NOMO-1 (cell line): ENCODE measurements at regions not wholly inside any gene's neighbourhood (a gene's known extent, or its start where the extent isn't known, plus 50 kb on each side); places are given as distances from the start of the nearest gene placed in this dataset.

Source experiments
- DNase-seq, 2 experiments: peaks; one replicate each; lab custom pipeline; 2025; ENCODE audit not compliant: unreplicated experiment in 2 of 2; lab: John Stamatoyannopoulos, UW

GRCh38 chr1:98336472-98337083, 324.9 kb upstream of the SNX7 start:
- no peak for DNase-seq

- DNase-seq: no peak
These were observed 327.6 kb upstream of the SNX7 start for GRCh38 chr1:98333936-98334335.

GRCh38 chr1:98333406-98333805, 328.1 kb upstream of the SNX7 start:
- no peak for DNase-seq

GRCh38 chr1:98331718-98332311, 329.7 kb upstream of the SNX7 start:
- no peak for DNase-seq

GRCh38 chr1:98331243-98331642, 330.3 kb upstream of the SNX7 start:
- DNase-seq: no peak

- DNase-seq: peak in 1 of 2 experiments; percentile 55
These were observed 331.3 kb upstream of the SNX7 start for GRCh38 chr1:98330224-98330623.

GRCh38 chr1:98328855-98329254, 332.7 kb upstream of the SNX7 start:
- no peak for DNase-seq

- DNase-seq: no peak
These were observed 334.2 kb upstream of the SNX7 start for GRCh38 chr1:98327220-98327861.

- DNase-seq: no peak
These were observed 335.7 kb upstream of the SNX7 start for GRCh38 chr1:98325646-98326440.

GRCh38 chr1:98323906-98324358, 337.6 kb upstream of the SNX7 start:
- DNase-seq: peak; percentile 94 to 98

- peak; percentile 32 to 58 for DNase-seq
These were observed 338.1 kb upstream of the SNX7 start for GRCh38 chr1:98323388-98323787.

GRCh38 chr1:98322966-98323365, 338.6 kb upstream of the SNX7 start:
- DNase-seq: no peak

- DNase-seq: no peak
These were observed 339.4 kb upstream of the SNX7 start for GRCh38 chr1:98322086-98322485.

- DNase-seq: no peak
These were observed 340.3 kb upstream of the SNX7 start for GRCh38 chr1:98321191-98321590.

GRCh38 chr1:98316286-98316905, 345.1 kb upstream of the SNX7 start:
- peak in 1 of 2 experiments; percentile 24 for DNase-seq

GRCh38 chr1:98315309-98315708, 346.2 kb upstream of the SNX7 start:
- peak in 1 of 2 experiments; percentile 12 for DNase-seq

GRCh38 chr1:98314601-98315000, 346.9 kb upstream of the SNX7 start:
- DNase-seq: no peak

GRCh38 chr1:98306517-98307089, 354.9 kb upstream of the SNX7 start:
- DNase-seq: no peak

GRCh38 chr1:98305362-98305761, 356.2 kb upstream of the SNX7 start:
- DNase-seq: no peak

- DNase-seq: no peak
These were observed 356.6 kb upstream of the SNX7 start for GRCh38 chr1:98304888-98305287.

GRCh38 chr1:98299861-98300260, 361.7 kb upstream of the SNX7 start:
- no peak for DNase-seq
